Urinary bladder (tissue), 3 donors: ENCODE measurements at regions not wholly inside any gene's neighbourhood (a gene's known extent, or its start where the extent isn't known, plus 50 kb on each side); places are given as distances from the start of the nearest gene placed in this dataset.

Experiments
- DNase-seq: peaks from one replicate; pipeline ENCODE4 v3.0.0-alpha.2; 2015; ENCODE audit errors: extremely low spot score
- H3K27ac ChIP-seq: one replicate; pipeline ENCODE4 v1.5.1; 2013; ENCODE audit warnings: low read depth, mild to moderate bottlenecking, moderate library complexity
- H3K36me3 ChIP-seq: one replicate; pipeline ENCODE4 v1.6.1; 2013; ENCODE audit warnings: mild to moderate bottlenecking, moderate library complexity; ENCODE audit not compliant: insufficient read depth
- H3K4me1 ChIP-seq: one replicate; pipeline ENCODE4 v1.6.1; 2013; ENCODE audit warnings: mild to moderate bottlenecking, moderate library complexity; ENCODE audit not compliant: insufficient read depth
- H3K4me3 ChIP-seq: one replicate; pipeline ENCODE4 v1.5.1; 2013; ENCODE audit warnings: low read depth, low read length
- WGBS: extraction: QIAGEN DNeasy Blood & Tissue Kit; methylation state at CpG from one replicate; pipeline ENCODE4 v1.1.7; 2013; 5-methylcytosine and 5-hydroxymethylcytosine counted together
- donor health status: healthy with polysubstance abuse.
- donor health status: healthy.

- no peak for DNase-seq
- Histone ChIP-seq H3K27ac (no peak overlapping the region), H3K4me1 (no peaks in the 10 kb centered on the region), H3K36me3 (no peaks in the 10 kb centered on the region), H3K4me3 (no peak overlapping the region)
- 49% methylated on average over 1 of the region's 1 CpG for WGBS
These were observed 180.1 kb downstream of the ST6GAL2 start for GRCh38 chr2:106705877-106706276.

GRCh38 chr2:106706283-106706682 is 179.7 kb downstream of the ST6GAL2 start:
- WGBS, result 67% methylated on average over 2 of the region's 2 CpGs
- no peak for DNase-seq
- no peak overlapping the region for H3K27ac ChIP-seq
- H3K36me3 ChIP-seq, result no peaks in the 10 kb centered on the region
- no peak overlapping the region for H3K4me3 ChIP-seq
- H3K4me1 ChIP-seq, result no peaks in the 10 kb centered on the region

- no peak overlapping the region for H3K4me3 ChIP-seq
- DNase-seq, result no peak
- H3K27ac ChIP-seq, result no peak overlapping the region
- no peaks in the 10 kb centered on the region for H3K4me1 ChIP-seq
- WGBS, result 19% methylated on average over 1 of the region's 1 CpG
- no peaks in the 10 kb centered on the region for H3K36me3 ChIP-seq
These were observed 177.8 kb downstream of the ST6GAL2 start for GRCh38 chr2:106708209-106708608.

GRCh38 chr2:106709229-106709628 is 176.7 kb downstream of the ST6GAL2 start:
- no peak overlapping the region for H3K27ac ChIP-seq
- no peak overlapping the region for H3K4me3 ChIP-seq
- DNase-seq, result no peak
- WGBS, result 87% methylated on average over 1 of the region's 1 CpG
- no peaks in the 10 kb centered on the region for H3K4me1 ChIP-seq
- H3K36me3 ChIP-seq, result no peaks in the 10 kb centered on the region

DNA sequence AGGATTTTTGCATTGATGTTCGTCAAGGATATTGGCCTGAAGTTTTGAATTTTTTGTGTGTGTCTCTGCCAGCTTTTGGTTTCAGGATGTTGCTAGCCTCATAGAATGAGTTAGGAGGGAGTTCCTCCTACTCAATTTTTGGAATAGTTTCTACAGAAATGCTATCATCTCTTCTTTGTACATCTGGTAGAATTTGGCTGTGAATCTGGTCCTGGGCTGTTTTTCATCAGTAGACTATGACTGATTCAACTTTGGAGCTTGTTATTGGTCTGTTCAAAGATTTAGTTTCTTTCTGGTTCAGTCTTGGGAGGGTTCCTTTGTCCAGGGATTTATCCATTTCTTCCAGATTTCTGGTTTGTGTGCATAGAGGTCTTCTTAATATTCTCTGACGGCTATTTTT is 166.7 kb downstream of the ST6GAL2 start:
- DNase-seq, result no peak
- H3K4me1 ChIP-seq, result no peaks in the 10 kb centered on the region
- H3K27ac ChIP-seq, result no peak overlapping the region
- H3K36me3 ChIP-seq, result no peaks in the 10 kb centered on the region
- 64% methylated on average over 2 of the region's 2 CpGs for WGBS
- no peak overlapping the region for H3K4me3 ChIP-seq

- WGBS, result 87% methylated on average over 1 of the region's 1 CpG
- Histone ChIP-seq H3K4me3 (no peak overlapping the region), H3K4me1 (no peaks in the 10 kb centered on the region), H3K27ac (no peak overlapping the region), H3K36me3 (no peaks in the 10 kb centered on the region)
- no peak for DNase-seq
These were observed 165.9 kb downstream of the ST6GAL2 start for GRCh38 chr2:106720026-106720425.

DNA sequence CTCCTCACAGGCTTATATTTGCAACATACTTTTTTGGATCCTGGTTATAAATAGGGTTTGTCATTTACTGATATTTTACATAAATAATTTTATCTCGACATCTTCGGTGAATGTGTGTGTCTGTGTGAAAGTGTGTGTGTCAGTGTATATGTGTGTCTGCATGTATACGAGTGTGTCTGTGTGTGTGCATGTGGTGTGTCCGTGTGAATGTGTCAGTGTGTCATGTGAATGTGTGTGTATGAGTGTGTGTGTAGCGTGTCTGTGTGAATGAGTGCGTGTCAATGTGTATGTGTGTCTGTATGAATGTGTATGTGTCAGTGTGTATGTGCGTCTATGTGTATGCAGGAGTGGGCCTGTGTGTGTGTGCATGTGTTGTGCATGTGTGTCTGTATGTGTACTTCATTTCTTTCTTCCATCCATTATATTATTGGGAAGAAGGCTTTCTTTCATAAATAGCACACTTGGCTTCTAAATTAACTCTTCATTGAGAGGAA is 161.6 kb downstream of the ST6GAL2 start:
- WGBS, result 76% methylated on average over 7 of the region's 7 CpGs
- Histone ChIP-seq H3K4me1 (no peaks in the 10 kb centered on the region), H3K36me3 (no peaks in the 10 kb centered on the region), H3K4me3 (no peak overlapping the region), H3K27ac (no peak overlapping the region)
- DNase-seq, result no peak

DNA sequence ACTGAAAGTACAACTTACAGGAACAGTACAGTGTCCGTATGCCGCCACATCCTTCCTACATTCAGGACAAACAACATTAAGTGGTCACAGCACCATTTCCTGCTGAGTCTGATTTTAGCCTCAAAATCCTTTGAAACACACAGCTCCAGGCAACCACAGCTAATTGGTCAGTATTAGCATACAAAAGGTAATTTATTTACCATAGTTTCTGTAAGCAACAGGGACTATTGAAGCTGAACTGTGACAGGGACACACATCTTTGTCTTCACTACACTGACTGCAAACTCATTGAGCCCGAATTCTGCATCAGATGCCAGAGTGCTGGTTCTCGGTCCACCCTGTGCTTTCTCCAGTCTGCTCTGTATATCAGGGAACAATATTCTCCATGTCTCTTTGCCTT is 151.8 kb downstream of the ST6GAL2 start:
- Histone ChIP-seq H3K36me3 (no peaks in the 10 kb centered on the region), H3K4me3 (no peak overlapping the region), H3K4me1 (no peaks in the 10 kb centered on the region), H3K27ac (no peak overlapping the region)
- 91% methylated on average over 4 of the region's 4 CpGs for WGBS
- DNase-seq, result no peak

GRCh38 chr2:106735807-106736206 is 150.2 kb downstream of the ST6GAL2 start:
- Histone ChIP-seq H3K4me1 (no peaks in the 10 kb centered on the region), H3K36me3 (no peaks in the 10 kb centered on the region), H3K27ac (no peak overlapping the region), H3K4me3 (no peak overlapping the region)
- DNase-seq, result no peak
- 74% methylated on average over 5 of the region's 5 CpGs for whole genome bisulfite sequencing

DNA sequence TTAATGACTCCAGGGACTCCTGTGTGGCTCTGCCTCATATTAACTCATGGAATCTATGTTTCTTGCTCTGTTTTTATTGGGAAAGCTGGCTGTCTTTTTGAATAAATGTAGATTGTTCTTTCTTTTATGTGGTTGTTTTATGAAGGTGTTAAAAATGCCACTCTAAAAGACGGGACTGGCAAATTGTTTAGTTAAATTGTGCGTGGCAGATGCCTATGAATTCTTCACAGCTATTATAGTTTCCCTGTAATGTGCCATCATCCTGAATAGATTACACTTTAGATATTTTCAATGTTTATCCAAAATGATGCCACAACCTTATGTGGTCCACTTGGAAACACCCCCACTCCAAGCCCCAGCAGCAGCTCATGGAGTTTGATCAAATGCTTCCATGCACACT is 149.7 kb downstream of the ST6GAL2 start:
- no peak for DNase-seq
- no peaks in the 10 kb centered on the region for H3K36me3 ChIP-seq
- WGBS, result 78% methylated on average over 2 of the region's 2 CpGs

GRCh38 chr2:106745468-106745867 is 140.5 kb downstream of the ST6GAL2 start:
- DNase-seq, result peak; percentile 6
- Histone ChIP-seq H3K4me3 (no peak overlapping the region), H3K27ac (no peak overlapping the region), H3K36me3 (no peaks in the 10 kb centered on the region), H3K4me1 (no peaks in the 10 kb centered on the region)
- 28% methylated on average over 5 of the region's 5 CpGs for WGBS

More for the DNA sequence above, 149.7 kb downstream of the ST6GAL2 start:
- Histone ChIP-seq H3K4me3 (no peak overlapping the region), H3K4me1 (no peaks in the 10 kb centered on the region), H3K27ac (no peak overlapping the region)

DNA sequence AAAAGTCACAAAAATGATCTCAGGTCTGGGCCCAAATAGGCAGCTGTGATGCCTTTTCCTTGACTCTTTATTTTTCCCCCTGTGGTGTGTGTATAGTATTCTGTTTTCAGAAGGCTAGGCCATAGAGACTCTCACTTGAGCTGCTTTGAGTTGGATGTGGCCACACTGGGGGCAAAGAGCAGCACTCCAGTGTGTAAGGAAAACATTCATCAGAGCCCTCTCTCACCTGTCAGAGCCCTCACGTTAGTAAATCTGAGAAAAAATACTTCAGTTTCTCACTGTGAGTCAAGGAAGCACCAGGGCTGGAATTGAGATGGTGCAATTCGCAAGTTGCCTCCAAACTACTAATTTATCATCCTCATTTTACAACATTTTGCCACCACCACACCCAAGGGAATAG is 136.1 kb downstream of the ST6GAL2 start:
- Histone ChIP-seq H3K4me1 (no peaks in the 10 kb centered on the region), H3K27ac (no peak overlapping the region), H3K36me3 (no peaks in the 10 kb centered on the region), H3K4me3 (no peak overlapping the region)
- no peak for DNase-seq
- WGBS, result 64% methylated on average over 2 of the region's 2 CpGs
